Calu3 (cell line): ENCODE measurements at regions not wholly inside any gene's neighbourhood (a gene's known extent, or its start where the extent isn't known, plus 50 kb on each side); places are given as distances from the start of the nearest gene placed in this dataset.
"Not testable (repeated sequence)": the region's sequence is repeated elsewhere in the genome, so short reads cannot be mapped to it uniquely, and the experiment has no call there.

Source experiments
- BruUV-seq: library from RNA; stranded (reverse); fragments of 400-500 nt; replicated peaks from 2 replicates; lab custom pipeline; 2021; lab: Mats Ljungman, UMichigan
- CTCF ChIA-PET: fragments of 300-600 bp; sonication (Branson Sonifier 250); formaldehyde crosslinking; loops from one replicate; lab custom pipeline; 2022; ENCODE audit warnings: antibody characterized with exemption; lab: Charles Lee
- DNase-seq: peaks from one replicate; pipeline ENCODE4 v3.0.0; 2022
- H3K27ac Mint-ChIP-seq: one replicate; pipeline ENCODE4 v1.8.0; 2022; ENCODE audit warnings: mixed read lengths; ENCODE audit not compliant: unreplicated experiment
- H3K27me3 Mint-ChIP-seq: one replicate; pipeline ENCODE4 v1.8.0; 2022; ENCODE audit warnings: mixed read lengths; ENCODE audit not compliant: unreplicated experiment
- H3K36me3 Mint-ChIP-seq: one replicate; pipeline ENCODE4 v1.8.0; 2022; ENCODE audit warnings: mild to moderate bottlenecking, moderate library complexity, mixed read lengths; ENCODE audit not compliant: insufficient read depth, unreplicated experiment
- H3K4me1 Mint-ChIP-seq: one replicate; pipeline ENCODE4 v1.8.0; 2022; ENCODE audit warnings: mild to moderate bottlenecking, low read depth, mixed read lengths; ENCODE audit not compliant: unreplicated experiment
- H3K4me3 Mint-ChIP-seq: one replicate; pipeline ENCODE4 v1.8.0; 2022; ENCODE audit warnings: mild to moderate bottlenecking, low read depth, moderate library complexity, mixed read lengths; ENCODE audit not compliant: unreplicated experiment
- H3K9me3 Mint-ChIP-seq: one replicate; pipeline ENCODE4 v1.8.0; 2022; ENCODE audit warnings: low read depth, mixed read lengths; ENCODE audit not compliant: unreplicated experiment
- intact Hi-C: fragments of 100-400 bp; cut with micrococcal nuclease; formaldehyde crosslinking; loops from one replicate; pipeline ENCODE4 v1.10.0; 2022; ENCODE audit not compliant: unreplicated experiment
- TF ChIP-seq, protein P1 (sequence below): fragments of 200-600 bp; IDR thresholded peaks from one replicate; pipeline ENCODE4 v1.8.0; 2022; ENCODE audit warnings: antibody characterized with exemption; ENCODE audit not compliant: unreplicated experiment

DNA sequence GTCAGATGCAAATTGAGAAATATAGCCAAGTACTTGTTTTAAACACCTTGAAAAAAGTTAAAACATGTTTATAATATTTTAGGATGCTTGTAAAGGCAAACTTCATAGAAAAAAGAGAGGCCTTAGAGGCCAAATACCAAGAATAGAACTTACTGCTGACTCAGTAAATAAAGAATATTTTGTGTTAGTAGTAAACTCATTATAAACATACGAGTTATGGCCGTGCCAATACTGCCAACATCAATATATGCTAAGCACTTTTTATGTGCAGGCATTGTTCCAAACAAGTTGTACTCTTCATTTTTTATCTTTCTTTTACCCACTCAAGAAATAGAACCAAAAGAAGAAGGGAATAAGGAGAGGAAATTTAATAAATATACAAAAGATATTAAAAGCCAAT, 705.9 kb upstream of the NCAM2 start:
- no peaks in the 10 kb centered on the region for H3K27me3 Mint-ChIP-seq
- no peaks in the 10 kb centered on the region for H3K4me1 Mint-ChIP-seq
- TF ChIP-seq, protein P1, sequence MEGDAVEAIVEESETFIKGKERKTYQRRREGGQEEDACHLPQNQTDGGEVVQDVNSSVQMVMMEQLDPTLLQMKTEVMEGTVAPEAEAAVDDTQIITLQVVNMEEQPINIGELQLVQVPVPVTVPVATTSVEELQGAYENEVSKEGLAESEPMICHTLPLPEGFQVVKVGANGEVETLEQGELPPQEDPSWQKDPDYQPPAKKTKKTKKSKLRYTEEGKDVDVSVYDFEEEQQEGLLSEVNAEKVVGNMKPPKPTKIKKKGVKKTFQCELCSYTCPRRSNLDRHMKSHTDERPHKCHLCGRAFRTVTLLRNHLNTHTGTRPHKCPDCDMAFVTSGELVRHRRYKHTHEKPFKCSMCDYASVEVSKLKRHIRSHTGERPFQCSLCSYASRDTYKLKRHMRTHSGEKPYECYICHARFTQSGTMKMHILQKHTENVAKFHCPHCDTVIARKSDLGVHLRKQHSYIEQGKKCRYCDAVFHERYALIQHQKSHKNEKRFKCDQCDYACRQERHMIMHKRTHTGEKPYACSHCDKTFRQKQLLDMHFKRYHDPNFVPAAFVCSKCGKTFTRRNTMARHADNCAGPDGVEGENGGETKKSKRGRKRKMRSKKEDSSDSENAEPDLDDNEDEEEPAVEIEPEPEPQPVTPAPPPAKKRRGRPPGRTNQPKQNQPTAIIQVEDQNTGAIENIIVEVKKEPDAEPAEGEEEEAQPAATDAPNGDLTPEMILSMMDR: no peak
- no TSS peak for BruUV-seq
- H3K27ac Mint-ChIP-seq: no peak overlapping the region
- no peak for DNase-seq
- H3K36me3 Mint-ChIP-seq: no peaks in the 10 kb centered on the region
- H3K4me3 Mint-ChIP-seq: no peak overlapping the region
- CTCF ChIA-PET: no interaction called here
- H3K9me3 Mint-ChIP-seq: peaks cover 1% of the 10 kb centered on the region
- intact Hi-C loops: no loop called here

DNA sequence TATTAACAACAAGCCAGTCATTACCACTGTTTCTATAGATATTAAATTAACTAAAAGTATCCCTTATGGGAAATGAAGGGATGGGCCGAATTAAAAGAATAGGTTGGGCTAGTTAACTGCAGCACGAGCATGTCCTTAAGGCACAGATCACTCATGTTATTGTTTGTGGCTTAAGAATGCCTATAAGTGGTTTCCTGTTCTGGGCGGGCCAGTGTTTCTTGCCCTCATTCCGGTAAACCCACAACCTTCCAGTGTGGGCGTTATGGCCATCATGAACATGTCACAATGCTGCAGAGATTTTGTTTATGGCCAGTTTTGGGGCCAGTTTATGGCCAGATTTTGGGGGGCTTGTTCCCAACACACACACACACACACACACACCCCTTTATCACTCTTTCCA, 705.4 kb upstream of the NCAM2 start:
- H3K27me3 Mint-ChIP-seq, H3K9me3 Mint-ChIP-seq, CTCF ChIA-PET, DNase-seq, H3K4me3 Mint-ChIP-seq, H3K27ac Mint-ChIP-seq, H3K36me3 Mint-ChIP-seq, intact Hi-C loops, H3K4me1 Mint-ChIP-seq, BruUV-seq: not testable (repeated sequence)

DNA sequence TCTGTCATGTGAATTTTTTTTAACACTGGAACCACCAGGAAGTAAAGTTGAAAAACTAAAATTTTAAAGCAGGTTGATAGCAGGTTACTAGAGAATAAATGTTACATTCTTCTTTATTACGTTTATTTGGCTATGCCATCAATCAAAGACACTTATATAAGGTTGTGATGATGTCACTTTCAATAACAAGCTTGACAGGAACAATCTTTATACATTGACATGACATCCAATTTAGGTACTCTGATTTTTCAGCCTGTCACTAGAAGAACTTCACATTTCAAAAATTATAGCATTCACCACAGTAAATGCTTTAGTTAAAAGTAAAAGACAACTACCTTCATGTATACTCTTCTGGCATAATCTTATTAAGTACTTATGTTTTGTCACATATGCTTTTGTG, 696.8 kb upstream of the NCAM2 start:
- CTCF ChIA-PET: no interaction called here
- TF ChIP-seq, protein P1: no peak
- no peaks in the 10 kb centered on the region for H3K36me3 Mint-ChIP-seq
- no peaks in the 10 kb centered on the region for H3K4me1 Mint-ChIP-seq
- no peak overlapping the region for H3K27ac Mint-ChIP-seq
- H3K4me3 Mint-ChIP-seq: no peak overlapping the region
- intact Hi-C loops: no loop called here
- no peaks in the 10 kb centered on the region for H3K27me3 Mint-ChIP-seq
- DNase-seq: no peak
- peaks cover 6% of the 10 kb centered on the region for H3K9me3 Mint-ChIP-seq
- BruUV-seq: no TSS peak

DNA sequence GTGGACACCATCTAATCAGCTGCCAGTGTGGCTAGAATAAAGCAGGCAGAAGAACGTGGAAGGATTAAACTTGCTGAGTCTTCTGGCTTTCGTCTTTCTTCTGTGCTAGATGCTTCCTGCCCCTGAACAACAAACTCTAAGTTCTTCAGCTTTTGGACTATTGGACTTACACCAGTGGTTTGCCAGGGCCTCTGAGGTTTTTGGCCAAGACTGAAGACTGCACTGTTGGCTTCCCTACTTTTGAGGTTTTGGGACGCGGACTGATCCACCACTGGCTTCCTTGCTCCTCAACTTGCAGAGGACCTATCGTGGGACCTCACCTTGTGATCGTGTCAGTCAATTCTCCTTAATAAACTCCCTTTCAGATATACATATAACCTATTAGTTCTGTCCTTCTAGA, 696.1 kb upstream of the NCAM2 start:
- Mint-ChIP-seq H3K27me3 (no peaks in the 10 kb centered on the region), H3K4me3 (no peak overlapping the region), H3K27ac (no peak overlapping the region), H3K4me1 (no peaks in the 10 kb centered on the region), H3K9me3 (peaks cover 6% of the 10 kb centered on the region), H3K36me3 (no peaks in the 10 kb centered on the region)
- CTCF ChIA-PET: no interaction called here
- TF ChIP-seq, protein P1: no peak
- intact Hi-C loops: no loop called here
- BruUV-seq: no TSS peak
- DNase-seq: no peak

DNA sequence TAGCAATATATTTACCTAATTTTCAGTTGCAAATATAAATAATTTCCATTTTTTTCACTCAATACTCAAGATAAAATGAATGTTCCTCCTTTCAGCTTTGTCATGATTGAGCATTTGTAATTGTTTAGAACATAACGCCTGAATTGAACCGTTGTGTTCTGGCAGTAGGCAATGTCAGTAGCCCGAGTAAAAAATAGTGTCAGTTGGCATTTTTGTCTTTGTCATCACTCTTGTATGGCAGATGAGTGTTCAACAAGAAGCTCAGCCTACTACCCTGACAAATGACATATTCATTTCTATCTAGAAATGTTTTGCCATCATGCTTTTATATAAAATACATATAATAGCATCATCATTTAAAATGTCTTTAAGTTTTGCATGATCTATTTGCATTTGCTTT, 691.4 kb upstream of the NCAM2 start:
- DNase-seq: no peak
- Mint-ChIP-seq H3K4me1 (no peaks in the 10 kb centered on the region), H3K4me3 (no peak overlapping the region), H3K27ac (no peak overlapping the region), H3K9me3 (peaks cover 5% of the 10 kb centered on the region), H3K36me3 (no peaks in the 10 kb centered on the region), H3K27me3 (no peaks in the 10 kb centered on the region)
- BruUV-seq: no TSS peak
- TF ChIP-seq, protein P1: no peak
- CTCF ChIA-PET: no interaction called here
- intact Hi-C loops: no loop called here
